ENCODE measurements at regions not wholly inside any gene's neighbourhood (a gene's known extent, or its start where the extent isn't known, plus 50 kb on each side); places are given as distances from the start of the nearest gene placed in this dataset.

GRCh38 chr11:69350596-69350995 lies 56.6 kb downstream of the MYEOV start:
- H2BK120ac ChIP-seq (ENCODE audit: low read depth, low read length, poor library complexity, severe bottlenecking) = no peak overlapping the region
- no peaks in the 10 kb centered on the region for H3K27me3 ChIP-seq (ENCODE audit: insufficient read depth, low read length)
- no peak overlapping the region for H3K14ac ChIP-seq (ENCODE audit: insufficient read depth, low read length)
- H3K56ac ChIP-seq (ENCODE audit: insufficient read length, low read depth, low read length) = no peak overlapping the region
- no peak overlapping the region for H3K9ac ChIP-seq (ENCODE audit: extremely low read depth, insufficient read length, low read length)
- H2BK5ac ChIP-seq (ENCODE audit: insufficient read length, low read length) = no peak overlapping the region
- no peak overlapping the region for H2BK12ac ChIP-seq (ENCODE audit: insufficient read length, low read depth, low read length)
- no peaks in the 10 kb centered on the region for H3K79me1 ChIP-seq (ENCODE audit: insufficient read depth, low read depth, low read length, poor library complexity, severe bottlenecking)
- H2AK5ac ChIP-seq (ENCODE audit: insufficient read length, low read length) = no peak overlapping the region
- no peaks in the 10 kb centered on the region for H3K79me2 ChIP-seq (ENCODE audit: insufficient read depth, low read length)
- no peak overlapping the region for H3T11ph ChIP-seq (ENCODE audit: low read length)
- no peak overlapping the region for H4K8ac ChIP-seq (replicated peaks; ENCODE audit: insufficient read length, low read depth, low read length)
- no peak overlapping the region for H2BK15ac ChIP-seq (ENCODE audit: low read depth, low read length)
- H3K23me2 ChIP-seq (ENCODE audit: insufficient read length, low read depth, low read length, poor library complexity, severe bottlenecking) = no peaks in the 10 kb centered on the region
- no peak overlapping the region for H2BK20ac ChIP-seq (ENCODE audit: low read depth, low read length, poor library complexity, severe bottlenecking)
- no peaks in the 10 kb centered on the region for H3K4me1 ChIP-seq (ENCODE audit: insufficient read depth, low read length)
- Mint-ChIP-seq H3K36me3 (ENCODE audit: insufficient read depth in 1 of 3, low read depth in 3 of 3) (peaks cover 0 to 2% (median 0%) of the 10 kb centered on the region in 3 experiments; a peak in 1 of 7 replicates), H3K4me1 (peaks cover 0 to 4% of the 10 kb centered on the region in 2 experiments; a peak in 2 of 4 replicates), H3K27me3 (ENCODE audit: low read depth) (peaks cover 5% of the 10 kb centered on the region; the same call in 1 of the 2 replicates), H3K27ac (no peak overlapping the region), H3K4me3 (no peak overlapping the region), H3K9me3 (peaks cover 0 to 4% of the 10 kb centered on the region in 2 experiments; a peak in 2 of 5 replicates)
- no peaks in the 10 kb centered on the region for H3K9me3 ChIP-seq (ENCODE audit: control insufficient read depth, low read depth, low read length)
- H3K18ac ChIP-seq (ENCODE audit: insufficient read length, low read depth, low read length) = no peak overlapping the region
- no peak overlapping the region for H3K4me2 ChIP-seq (ENCODE audit: insufficient read depth, insufficient read length, low read length)
- TF ChIP-seq, protein P1, sequence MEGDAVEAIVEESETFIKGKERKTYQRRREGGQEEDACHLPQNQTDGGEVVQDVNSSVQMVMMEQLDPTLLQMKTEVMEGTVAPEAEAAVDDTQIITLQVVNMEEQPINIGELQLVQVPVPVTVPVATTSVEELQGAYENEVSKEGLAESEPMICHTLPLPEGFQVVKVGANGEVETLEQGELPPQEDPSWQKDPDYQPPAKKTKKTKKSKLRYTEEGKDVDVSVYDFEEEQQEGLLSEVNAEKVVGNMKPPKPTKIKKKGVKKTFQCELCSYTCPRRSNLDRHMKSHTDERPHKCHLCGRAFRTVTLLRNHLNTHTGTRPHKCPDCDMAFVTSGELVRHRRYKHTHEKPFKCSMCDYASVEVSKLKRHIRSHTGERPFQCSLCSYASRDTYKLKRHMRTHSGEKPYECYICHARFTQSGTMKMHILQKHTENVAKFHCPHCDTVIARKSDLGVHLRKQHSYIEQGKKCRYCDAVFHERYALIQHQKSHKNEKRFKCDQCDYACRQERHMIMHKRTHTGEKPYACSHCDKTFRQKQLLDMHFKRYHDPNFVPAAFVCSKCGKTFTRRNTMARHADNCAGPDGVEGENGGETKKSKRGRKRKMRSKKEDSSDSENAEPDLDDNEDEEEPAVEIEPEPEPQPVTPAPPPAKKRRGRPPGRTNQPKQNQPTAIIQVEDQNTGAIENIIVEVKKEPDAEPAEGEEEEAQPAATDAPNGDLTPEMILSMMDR (conservative IDR thresholded peaks at IDR 0.05) = no peak
- H4K20me1 ChIP-seq (ENCODE audit: control insufficient read depth, insufficient read depth, insufficient read length) = no peaks in the 10 kb centered on the region
- DNase-seq = no peak
- H3K23ac ChIP-seq (ENCODE audit: insufficient read length, low read depth, low read length) = no peak overlapping the region
- no peak overlapping the region for H3K27ac ChIP-seq (ENCODE audit: insufficient read length, low read depth, low read length)
- no peak overlapping the region for H2AFZ ChIP-seq (ENCODE audit: low read length)
- no peak overlapping the region for H4K91ac ChIP-seq (ENCODE audit: insufficient read length, low read depth, low read length)
- H3K4ac ChIP-seq (ENCODE audit: low read depth, low read length) = no peak overlapping the region
- H4K5ac ChIP-seq (ENCODE audit: insufficient read length, low read depth, low read length) = no peak overlapping the region

All from H9 (cell line).